8988T (cell line): ENCODE measurements at regions not wholly inside any gene's neighbourhood (a gene's known extent, or its start where the extent isn't known, plus 50 kb on each side); places are given as distances from the start of the nearest gene placed in this dataset.

Source experiments
- DNase-seq: peaks from one replicate; pipeline ENCODE4 v3.0.0; 2011

DNA sequence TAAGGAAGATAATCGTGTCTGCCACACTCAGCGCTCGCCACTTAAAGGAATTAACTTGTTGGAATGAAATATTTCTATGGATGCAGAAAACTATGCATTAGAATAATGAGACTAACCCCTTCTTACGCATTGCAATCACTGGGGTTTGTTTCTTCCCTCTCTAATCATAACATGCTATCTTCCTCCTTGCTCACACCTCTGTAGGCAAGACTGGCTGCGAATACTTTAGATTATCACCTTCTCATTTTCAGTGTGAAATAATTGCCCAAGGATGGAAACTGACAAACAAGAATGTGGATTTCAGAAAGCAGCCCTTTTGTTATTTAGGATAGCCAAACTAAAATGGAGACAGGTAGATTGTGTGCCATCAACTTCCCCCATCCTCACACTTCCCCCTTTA is 349.4 kb downstream of the MID1IP1 start:
- no peak for DNase-seq

DNA sequence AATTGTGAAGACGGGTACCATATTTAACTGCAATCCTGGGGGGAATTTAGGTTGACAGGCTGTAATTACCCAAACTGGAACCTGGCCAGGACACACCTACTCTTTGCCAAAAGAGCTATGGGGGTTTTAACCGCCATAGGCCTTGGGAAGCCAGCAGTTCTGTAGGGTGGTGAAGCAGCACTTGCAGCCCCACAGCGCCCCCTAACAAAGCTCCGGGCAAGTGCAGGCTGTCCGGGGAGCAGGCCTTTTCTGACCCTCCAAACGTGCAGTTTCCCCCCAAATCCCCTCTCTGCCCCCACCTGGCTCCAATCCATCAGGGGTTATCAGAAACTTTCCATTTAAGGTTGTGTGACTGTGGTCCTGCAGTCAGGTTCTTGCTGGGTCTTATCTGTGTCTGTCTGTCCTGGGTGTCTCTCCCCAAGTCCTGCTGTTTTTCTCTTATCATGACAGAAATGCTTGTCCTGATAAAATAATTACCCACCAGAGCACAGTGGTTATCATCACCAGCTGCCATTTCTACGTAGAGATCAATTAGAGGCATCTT is 350.9 kb downstream of the MID1IP1 start:
- no peak for DNase-seq

DNA sequence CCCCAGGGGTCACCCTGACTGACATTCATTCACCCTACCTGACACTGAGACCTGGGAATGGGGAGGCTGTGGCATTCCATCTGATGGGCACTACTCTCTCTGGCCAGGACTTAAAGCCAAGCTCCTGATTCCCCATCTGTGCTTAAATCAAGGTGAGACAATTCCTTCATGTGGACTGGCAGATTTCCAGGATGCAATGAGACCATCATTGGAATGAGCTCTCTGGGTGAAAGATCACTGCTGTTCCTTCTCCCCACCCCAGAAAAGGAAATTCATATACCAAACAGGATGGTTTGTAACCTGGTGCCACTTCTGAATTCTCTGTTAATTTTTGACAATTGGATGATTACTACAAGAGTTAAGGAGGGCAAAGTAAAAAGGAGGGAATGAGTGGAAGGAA is 354.8 kb downstream of the MID1IP1 start:
- no peak for DNase-seq

DNA sequence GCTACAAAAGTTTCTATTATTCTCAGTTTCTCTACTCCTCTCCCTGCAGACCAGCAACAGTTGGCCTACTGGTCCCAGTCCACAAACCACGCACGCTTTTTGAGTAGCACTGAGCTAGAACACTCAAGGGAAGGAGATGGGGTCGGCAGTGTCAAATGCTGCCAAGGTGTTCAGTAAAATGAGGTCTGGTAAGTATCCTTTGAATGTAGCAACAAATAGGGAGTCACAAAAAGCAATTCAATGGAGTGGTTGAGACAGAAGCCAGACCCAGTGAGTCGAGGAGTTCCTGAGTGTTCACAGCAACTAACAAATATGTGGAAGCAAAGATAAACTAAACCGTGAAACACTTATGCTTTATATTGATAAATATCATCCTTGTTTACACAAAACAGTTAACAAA is 355.7 kb downstream of the MID1IP1 start:
- DNase-seq = no peak

DNA sequence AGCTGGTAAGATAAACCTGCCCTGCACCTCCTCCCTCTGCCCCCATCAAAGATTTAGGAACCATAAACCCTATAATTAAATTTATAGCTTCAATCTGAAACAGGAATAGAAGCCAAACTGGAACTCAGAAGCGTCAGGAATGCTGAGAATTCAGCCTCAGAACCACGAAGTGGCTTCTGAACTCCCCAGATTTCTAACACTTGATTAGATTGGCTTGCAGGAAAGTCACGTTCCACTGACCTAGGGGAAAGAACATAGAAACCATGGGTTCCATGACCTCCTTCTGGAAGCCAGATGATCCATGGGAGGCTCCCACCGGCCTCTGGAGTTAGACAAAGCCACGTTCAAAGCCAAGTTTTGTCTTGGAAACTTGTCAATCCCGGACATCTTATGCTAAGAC is 356.5 kb downstream of the MID1IP1 start:
- DNase-seq = no peak

DNA sequence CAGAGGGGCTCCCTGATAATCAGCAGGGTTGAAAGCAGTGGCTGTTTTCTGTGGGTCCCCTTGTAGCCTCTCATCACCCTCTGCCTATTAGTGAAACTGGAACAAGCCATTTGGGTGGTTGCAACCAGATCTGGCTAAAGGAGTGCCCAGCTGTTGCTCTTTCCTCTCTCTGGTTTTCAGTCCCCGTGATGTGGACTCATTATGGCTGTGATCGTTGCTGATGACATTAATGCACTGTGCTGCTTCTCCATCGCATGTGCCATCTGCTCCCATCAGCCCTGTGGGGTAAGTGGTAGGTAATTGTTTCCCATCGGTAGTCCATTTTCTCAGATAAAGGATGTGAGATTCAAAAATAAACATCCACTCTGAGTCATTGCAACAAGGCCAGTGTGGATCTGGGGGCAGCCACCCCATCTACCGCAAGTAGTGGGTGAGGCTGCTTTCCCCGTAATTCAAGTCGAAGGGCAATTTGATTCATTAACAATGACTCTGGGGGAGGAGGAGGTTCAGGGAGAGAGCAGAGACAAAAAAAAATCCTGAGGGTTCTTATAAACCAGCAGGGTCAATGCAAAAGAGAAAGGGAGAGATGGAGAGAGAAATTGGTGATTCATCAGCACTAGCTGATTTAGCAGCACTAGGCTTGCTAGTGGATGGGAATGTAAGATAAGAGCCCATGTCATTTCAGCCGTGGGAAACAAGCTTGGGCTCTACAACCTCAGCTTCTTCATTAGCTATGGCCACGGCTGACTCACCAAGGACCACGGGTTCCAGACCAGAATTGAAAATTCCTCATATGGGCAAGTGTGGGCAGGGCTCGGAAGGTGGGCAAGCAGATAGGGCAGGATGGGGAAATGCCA is 357.8 kb downstream of the MID1IP1 start:
- no peak for DNase-seq

DNA sequence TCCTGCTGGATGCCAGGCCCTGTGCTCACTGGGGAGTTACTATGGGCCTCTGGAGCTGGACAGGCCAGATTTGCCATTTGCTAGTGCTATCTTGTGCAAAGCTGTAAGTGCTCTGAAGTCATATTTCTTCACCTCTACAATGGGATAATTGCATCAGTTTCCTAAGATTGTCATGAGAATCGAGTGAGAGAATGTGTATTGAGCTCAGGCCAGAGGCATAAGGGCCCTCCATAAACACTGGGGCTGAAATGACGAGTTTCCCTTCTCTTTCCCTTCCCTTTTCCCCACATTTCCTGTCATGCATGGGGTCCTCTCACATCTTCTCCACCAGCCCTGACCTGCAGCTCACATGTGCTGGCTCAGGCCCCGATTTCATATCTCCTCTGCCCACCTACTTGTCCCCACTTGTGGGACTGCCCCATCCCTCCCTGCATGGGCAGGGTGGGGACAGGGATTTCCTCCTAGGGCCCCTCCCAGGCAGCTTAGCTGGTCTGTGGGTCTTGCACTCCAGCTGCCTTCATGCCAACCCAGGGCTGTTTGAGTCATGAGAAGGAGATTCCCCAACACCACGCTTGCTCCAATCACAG is 358.8 kb downstream of the MID1IP1 start:
- DNase-seq = no peak

DNA sequence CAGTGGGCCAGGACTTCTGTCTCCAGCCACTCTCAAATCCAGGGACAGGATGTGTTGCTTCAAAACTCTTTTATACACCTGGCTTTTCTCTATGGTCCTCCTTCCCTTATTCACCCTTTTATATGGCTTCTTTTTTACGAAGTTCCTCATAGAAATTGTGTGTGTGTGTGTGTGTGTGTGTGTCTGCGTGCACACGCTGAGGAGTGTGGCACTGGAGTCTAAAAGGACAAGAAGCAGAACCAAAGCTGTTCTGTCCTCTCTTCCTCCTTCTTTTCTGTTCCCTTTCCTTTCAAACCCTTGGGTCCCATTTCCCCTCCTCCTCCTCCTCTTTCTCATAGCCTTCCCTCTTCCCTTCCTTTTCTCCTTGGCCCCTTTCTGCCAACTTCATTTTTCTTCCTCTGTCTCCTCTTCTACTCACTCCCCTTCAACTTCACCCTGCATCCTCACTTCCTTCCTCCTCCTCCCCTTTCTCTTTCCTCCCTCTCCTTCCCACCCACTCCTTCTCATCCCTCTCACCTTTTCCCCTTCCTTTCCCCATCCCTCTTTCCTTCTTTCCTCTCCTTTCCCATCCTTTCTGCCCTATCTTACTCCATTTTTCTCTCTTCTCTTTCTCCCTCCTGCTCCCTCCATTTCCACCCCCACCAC is 360.5 kb downstream of the MID1IP1 start:
- DNase-seq = no peak

DNA sequence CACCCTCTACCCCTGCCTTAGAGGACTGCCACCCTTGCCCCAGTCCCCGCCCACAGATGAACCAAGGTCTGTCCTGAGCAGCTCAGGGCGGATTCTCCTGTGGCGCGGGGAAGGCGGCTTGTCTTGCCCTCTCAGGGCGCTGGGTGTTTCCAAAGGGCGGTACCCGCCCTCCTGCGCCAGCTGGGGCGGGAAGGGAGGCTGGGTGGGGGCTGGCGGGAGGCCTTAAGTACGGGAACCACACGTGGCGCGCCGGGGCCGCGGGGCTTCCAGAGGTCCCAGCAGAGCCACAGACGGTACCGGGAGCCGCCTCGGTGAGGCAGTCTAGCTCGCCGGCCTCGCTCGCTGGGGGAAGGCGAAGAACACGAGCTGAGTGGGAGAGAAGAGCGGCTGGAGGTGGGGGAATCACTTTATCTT is 361.1 kb downstream of the MID1IP1 start:
- DNase-seq = no peak

DNA sequence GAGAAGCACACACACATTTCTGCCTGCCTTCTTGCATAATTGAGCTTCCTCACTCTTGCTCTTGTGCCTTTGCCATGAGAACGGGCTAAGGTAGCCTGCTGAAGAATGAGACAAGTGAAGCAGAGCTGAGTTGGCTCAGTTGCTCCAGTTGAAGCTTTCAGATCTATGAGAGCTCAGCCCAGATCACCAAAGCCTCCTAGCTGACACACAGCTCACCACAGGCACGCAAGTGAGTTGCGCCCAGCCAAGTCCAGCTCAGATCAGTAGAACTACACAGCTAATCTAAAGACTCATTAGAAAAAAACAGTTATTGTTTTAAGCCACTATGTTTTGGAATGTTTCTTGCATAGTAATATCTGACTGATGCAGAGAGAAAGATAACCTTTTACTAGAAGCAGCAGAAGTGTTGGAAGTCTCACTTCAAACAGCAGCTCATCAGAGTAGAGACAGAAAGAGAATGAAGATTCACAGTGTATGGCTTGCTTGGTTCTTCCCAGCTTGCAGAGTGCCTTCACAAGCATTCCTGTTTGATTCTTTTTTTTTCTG is 362.4 kb downstream of the MID1IP1 start:
- DNase-seq = no peak

DNA sequence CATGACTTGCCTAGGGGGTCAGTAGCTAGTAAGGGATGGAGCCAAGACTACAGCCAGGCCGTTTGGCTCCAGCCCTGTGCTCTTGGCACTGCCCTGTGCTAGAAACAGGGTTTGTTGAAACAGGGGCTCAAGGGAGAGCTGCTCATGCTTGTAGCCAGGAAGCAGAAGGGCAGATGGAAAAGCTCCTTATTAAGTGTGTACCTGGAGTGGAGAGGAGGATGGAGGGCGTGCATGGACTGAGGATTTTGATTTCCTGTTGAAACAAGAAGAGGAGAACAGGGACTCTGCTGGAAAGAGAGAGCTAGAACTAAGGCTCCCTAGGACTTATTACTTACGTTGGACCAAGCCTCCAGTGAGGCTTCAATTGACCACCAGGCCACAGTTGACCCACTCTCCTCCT is 363.0 kb downstream of the MID1IP1 start:
- no peak for DNase-seq

DNA sequence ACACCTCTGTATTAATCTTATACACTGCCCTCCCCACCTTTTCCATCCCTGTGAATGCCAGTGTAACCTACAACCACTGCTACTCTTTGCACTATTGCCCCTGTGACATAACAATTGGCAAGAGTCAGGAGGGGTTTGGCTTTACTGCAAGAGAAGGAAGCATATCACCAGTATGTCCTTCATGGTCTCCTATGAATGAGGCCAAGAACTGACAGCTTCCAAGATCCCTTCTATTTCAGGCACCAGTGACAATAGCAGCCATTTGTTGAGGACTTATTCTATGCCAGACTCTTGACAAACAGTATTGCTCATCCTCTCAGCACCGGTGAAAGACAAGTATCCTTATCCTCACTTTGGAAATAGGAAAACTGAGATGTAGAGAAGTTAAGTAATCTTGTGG is 363.9 kb downstream of the MID1IP1 start:
- DNase-seq = no peak

DNA sequence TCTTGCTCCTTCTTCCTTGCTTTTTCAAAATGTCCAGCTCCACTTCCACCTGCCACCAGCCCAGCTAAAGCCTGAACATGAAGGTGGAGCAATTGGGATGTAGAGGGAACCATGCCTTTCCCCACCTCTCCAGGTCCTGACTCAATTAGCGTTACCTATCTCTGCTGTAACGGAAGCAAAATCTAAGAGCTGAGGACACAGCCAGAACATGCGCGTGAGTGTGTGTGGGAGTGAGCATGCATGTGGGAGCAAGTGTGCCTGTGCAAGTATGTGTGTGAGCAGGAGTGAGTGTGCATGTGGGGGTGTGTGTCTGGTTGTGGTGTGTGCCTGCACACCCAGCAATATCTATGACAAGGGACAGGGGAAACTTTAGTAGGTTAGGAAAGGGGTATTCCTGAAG is 364.5 kb downstream of the MID1IP1 start:
- no peak for DNase-seq

DNA sequence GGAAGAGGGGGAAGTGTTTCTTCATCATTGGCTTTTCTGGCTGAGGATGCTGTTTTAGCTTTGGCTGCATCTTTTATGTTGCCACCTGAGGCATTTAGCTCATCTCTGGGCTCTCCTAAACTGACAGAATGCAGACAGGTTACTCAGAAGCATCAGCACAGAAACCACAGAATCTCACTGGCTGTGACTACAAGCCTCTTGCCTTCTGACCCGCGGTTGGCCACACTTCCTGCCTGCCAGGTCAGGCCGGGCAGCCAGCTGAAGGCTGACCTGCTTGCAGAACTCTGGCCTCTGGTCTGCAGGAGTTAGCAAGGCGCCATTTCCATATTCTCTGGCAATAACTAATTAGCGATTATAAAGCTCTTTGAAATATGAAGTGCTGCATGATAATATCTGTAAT is 366.5 kb downstream of the MID1IP1 start:
- no peak for DNase-seq

DNA sequence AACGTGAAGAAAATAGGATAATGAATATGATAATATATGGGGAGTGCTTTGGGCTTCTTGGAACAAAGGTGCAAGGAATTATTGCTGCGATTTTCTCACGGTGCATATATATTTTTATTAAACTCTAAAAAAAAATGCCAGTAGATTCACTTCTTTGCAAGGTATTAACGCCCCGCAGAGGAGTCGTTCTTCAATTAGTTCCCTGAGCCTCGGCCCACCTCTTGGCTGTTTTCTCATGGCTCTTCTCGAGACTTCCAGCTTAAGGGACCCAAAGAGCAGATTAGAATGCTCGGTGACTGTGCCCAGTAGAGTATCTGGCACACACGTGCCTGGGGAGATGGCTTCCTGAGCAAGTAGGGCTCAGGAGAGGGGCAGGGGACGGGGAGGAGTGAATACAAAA is 367.4 kb downstream of the MID1IP1 start:
- DNase-seq = no peak

DNA sequence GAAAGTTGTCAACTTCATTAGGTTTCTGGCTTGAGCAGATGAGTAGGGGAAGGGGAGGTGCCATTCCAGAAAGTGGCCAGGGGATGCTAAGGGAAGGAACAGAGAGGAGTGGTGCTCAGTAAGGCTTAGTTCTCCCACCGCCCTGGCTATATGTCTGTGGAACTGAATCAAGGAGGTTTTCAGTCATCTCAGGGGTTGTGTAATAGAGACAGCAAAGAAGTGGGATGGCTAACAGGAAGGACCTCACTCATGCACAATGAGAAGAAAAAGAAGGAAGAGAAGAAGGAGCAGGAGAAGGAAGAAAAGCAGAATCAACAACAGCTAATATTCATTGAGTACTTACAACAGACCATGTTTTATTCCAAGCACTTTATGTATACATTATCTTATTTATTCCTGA is 368.7 kb downstream of the MID1IP1 start:
- no peak for DNase-seq

DNA sequence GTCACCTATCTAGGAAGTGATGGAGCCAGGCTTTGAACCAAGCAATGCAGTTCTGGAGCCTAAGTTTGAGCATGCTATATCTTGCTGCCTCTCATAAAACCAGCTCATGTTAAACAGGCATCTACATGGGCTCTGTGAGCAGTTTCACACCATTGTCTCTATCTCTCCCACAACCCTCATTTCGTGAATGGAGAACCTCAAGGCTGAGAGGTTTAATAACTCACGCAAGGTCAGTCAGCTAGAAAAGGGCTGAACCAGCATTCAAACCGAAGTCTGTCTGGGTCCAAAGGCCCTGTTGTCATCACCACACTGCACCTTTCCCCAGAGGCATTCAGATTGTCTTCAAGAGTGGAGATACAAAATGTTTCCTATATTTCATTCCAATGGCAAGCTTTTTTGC is 369.2 kb downstream of the MID1IP1 start:
- no peak for DNase-seq

DNA sequence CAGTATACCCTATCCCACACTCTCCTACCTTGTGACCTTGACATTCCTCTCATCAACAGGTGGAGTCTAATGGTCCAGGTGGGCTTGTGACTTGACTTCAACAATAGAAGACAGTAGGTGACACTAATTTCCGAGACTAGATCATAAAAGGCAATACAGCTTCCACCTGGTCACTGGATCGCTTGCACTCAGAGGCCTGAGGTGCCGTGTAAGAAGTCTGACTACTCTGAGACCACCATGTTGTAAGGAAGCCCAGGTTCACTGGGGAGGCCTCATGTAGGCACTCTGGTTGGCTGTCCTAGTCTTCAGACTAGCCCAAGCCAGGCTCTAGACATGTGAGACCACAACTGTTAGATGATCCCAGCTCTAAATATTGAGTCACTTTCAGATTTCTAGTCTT is 370.4 kb downstream of the MID1IP1 start:
- no peak for DNase-seq

DNA sequence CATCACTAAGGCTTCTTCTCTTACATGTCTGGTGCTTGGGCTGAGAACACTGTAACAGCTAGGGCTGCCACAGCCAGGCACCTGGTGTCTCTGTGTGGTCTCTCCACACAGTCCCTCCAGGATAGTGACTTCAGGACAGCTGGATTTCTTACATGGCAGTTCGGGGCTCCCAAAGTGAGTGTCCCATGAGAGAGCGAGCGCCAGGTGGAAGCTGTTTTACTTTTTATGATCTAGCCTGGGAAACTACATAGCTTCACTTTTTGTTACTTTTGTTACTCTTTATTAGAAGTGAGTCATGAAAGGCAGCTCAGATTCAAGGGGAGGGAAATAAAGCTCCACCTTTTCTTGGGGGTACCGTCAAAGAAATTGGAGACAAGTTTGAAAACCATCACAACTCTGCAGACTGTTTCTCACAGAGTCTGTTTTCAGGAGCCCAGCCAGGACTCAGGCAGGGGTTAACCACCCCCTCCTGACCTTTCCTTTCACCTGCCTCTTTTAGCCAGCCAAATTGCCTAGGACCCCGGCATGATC is 373.0 kb downstream of the MID1IP1 start:
- no peak for DNase-seq

DNA sequence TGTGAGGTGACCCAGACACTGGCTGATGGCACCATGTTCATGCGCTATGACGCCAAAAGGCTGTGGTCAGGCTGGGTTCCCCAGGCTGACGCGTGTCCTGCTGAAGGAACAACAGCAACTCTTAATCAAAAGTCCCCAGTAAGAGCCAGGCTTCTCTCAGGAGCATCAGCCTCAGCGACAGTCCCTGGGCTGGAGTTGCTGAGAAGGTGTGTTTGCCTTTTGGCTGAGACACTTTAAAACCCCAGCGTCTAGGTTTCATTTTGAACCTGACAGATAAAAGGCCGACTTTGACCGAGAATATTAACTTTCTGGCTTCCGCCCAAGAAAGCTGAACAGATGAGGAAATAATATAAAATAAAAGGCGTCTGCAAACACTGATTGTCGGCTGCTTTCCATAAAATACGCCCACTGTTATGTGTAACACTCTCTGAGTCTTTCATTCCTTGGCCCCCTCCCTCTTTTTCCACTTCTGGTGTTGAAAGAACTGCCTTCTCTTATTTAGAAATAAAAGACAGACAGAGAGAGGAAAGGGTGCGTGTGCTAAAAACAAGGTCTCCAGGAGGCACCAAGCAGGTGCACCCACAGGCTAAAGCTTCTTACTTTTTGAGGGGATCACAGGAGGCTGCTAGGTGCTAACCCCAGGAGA is 373.6 kb downstream of the MID1IP1 start:
- no peak for DNase-seq

DNA sequence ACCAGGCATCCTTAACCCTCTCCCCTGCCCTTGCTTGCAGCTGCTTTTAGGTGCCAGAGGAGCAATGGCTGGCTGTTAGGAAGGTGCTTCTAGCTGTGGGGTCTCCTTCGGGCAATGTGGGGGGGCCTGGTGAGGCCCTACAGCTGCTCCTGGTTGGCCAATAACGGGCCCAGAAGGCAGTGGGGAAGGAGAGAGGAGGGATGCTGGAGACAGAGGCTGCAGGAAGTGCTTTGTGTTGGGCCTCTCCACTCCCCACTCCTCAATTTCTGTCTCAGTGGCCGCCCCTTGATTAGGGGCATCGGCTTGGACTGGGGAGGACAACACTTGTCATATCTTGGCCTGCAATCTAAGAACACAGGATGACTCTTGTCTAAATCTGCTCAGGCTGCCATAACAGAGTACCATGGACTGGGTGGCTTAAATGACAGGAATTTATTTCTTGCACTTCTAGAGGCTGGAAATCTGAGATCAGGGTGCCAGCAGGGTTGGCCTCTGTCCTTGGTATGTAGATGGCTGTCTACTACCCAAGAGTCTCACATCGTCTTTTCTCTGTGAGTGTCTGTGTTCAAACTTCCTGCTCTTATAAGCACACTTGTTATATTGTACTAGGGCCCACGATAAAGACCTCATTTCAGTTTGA is 374.3 kb downstream of the MID1IP1 start:
- no peak for DNase-seq

DNA sequence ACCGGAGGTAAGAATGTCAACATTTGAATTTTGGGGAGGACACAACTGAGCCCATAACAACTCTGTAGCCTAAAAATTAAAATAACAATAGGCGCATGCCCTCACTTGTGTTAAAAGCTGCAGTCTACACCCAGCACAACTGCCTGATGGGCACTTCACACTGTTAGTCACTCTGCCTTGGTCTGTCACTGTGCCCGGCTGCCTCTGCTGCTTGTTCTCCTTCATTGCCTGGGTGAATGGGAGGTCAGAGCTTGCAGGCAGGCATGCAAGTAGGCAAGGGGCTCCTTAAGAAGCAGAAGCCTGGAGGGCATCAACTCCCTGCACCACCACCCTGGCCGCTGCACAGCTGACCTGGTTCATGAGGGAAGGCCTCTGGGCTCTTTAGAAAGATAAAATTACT is 374.8 kb downstream of the MID1IP1 start:
- DNase-seq = no peak
